GM21576 (cell line): ENCODE measurements at regions not wholly inside any gene's neighbourhood (a gene's known extent, or its start where the extent isn't known, plus 50 kb on each side); places are given as distances from the start of the nearest gene placed in this dataset.
"Not testable (repeated sequence)": the region's sequence is repeated elsewhere in the genome, so short reads cannot be mapped to it uniquely, and the experiment has no call there.

Source experiments
- ATAC-seq: cut with Tn5 transposase; IDR thresholded peaks from one replicate; pipeline ENCODE4 v1.9.1; 2021; ENCODE audit warnings: mild to moderate bottlenecking, moderate library complexity; ENCODE audit not compliant: unreplicated experiment

DNA sequence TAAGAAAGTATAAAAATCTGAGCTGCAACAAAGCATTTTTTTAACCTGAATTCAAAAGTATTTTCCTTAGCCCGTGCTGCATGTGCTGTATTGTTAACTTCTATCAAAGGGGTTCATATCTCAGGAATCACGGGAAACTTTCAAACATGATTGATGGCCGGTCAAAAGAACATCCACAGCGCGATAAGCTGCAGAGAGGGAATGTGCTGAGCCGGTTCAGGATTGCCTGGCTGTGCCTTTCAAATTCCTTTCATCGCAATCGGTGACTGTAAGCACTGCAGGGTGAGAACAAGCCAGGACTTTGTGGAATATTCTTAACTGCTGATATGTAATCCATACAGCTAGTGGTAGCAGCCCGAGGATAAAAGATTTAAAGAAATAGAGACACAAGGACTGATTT is 210.9 kb upstream of the NOCT start:
- no peak for ATAC-seq

DNA sequence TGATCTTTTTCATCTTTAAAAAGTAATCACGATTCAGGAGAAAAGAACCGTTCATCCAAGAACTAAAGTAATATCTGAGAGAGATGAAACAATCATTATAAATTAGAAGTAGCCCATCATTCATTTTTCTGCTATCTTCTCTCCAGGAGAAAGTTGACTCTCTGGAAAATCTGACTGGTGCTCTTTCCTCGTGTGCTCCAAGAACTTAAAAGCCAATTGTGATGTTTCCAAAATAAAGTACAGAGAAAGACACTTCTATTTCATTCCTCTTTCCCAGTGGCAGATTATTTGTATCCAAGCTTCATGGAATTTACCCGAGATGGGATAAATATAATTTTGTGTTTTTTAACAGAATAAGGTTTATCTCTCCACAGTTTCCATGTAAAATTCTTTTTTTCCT is 212.5 kb upstream of the NOCT start:
- ATAC-seq = no peak

DNA sequence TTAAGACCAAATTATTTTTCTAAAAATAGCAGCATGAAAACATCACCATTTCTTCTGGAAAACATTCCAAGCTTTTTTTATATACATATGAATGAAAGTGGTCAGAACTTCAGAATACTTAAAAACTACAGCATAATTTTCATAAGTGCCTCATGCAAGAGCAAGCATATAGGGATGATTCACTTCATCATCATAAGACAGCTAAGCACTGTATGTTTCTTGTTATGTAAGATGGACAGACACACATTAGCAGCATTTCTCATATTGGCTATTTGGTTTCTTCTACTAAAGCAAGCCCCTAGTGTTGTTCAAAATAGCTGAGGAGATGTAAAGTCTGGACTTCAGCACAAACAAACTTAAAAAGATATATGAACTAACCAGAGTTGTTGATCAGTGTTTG is 213.1 kb upstream of the NOCT start:
- no peak for ATAC-seq

DNA sequence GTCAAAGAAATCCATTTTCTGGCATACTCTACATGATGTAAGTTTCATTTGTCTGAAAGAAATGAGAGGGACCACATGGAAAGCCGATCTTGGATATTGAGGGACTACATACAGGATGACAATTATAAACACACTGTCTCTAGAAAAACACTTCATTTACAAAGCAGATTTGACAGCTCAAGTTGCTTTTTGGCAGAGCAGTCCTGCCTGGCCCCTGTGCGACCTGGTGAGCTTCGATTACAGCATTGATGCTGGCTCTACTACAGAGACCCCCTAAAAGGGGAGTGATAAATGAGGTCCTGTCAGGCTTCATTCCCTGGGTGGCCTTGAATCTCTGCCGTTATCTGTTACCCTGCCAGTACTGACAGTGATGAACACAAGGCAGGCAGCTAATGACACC is 215.2 kb upstream of the NOCT start:
- no peak for ATAC-seq

DNA sequence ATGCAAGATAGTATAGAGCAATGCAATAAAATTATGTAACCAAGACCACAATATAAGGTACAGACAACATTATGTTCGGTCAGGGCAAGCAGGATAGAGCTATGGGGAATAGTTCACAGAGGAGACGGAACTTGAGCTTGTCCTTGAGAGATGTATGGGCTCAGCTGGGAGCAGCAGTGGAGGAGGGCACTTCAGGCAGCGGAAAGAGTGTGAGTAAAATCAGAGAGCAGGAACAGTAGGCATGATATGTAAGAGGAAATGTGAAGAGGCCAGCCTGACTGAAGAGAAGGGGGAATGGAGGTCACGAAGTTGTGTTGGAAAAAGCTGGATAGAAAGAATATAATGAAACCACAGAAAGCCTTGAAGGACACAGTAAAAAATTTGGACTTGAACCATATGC is 217.2 kb upstream of the NOCT start:
- ATAC-seq = no peak

DNA sequence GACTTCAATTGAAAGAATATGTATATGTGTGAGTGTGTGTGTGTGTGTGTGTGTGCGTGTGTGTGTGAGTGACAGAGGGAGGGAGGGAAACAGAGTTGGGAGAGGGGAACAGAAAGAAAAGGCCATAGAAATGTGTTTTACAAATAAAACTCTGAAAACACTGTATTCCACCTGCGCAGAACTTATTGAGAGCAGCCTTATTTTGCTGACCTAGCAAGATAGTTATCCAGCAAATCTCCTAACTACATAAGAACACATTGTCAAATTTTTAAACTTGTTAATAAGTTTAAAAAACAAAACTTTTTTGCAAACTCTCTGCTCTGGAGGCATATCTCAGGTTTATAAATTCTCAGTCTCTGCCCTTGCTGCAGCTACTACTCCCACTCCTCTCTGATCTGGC is 217.9 kb upstream of the NOCT start:
- ATAC-seq = no peak

DNA sequence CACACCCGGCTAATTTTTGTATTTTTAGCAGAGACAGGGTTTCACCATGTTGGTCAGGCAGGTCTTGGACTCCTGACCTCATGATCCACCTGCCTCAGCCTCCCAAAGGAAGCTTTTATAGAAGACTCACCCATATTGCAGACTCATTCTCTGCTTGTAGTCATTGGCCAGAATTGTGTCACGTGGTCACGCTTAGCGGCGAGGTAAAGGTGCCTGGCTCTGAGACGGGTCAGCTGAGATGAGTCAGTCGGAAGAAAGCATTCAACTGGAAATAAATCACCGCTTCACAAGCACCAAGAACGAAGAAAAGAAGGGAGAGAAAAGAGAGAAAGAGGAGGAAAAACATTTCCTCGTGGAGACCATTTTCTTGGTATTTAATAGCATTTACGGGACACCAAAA is 218.8 kb upstream of the NOCT start:
- no peak for ATAC-seq

DNA sequence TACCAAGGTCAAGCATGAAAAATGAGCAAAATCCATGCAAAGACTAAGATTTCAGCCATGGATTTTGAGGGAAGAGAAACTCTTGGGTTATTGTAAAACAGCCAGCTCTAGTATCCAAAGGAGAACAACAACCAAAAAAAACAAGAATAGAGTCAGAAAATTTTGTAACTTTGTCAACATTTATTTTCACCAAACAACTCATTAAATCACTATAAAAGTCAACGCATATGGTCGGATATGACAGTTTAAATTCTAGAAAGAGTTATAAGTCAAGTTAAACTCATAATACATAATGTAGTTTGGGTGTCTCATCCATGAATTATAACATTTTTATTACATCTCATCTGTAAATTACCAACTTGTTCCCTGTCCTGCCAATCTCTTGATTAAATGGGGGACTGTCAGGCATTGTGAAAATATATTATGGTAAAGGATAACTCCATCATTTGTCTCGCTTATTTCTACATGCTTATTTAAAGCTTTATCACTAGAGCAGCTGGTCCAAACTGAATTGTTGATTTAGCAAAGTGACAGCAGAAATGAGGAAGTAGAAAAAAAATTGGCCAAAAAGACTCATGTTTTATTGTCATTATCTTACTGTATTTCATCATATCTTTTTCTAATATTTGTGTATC is 224.8 kb upstream of the NOCT start:
- ATAC-seq = no peak

DNA sequence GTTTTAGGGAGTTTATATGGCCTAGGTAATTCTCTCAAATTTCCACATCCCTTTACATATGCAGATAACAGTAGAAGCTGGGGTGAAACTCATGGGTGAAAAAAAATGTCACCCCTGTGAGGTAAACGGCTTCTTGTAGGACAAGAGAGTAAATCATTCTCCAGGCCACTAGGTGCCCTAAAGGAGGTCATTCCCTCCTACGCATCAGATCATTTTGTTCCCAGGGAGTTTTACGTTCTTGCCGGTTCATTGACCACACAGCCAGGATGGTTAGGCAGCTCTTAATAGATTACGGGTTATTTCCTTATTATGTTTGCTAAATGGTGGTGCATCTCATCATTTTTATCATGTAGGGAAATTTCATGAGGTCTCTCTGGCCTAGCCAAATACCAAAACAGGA is 225.8 kb upstream of the NOCT start:
- ATAC-seq = no peak

DNA sequence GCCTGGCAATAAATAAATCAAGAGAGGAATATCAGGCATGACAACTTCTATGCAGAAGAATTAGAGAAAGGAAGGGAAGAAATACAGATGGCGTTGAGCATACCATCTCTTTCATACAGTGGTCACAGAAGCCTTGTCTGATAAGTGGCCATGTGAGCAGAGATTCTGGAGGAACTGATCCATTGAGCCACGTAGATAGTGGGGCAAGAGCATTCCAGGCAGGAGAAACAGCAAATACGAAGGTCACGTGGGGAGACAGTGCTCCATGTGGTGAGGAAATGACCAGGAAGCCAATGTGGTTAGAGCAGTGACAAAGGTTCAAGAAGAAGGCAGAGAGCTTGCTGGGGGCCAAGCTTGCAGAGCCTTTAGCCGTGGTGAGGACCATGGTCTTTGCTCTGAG is 226.7 kb upstream of the NOCT start:
- no peak for ATAC-seq

DNA sequence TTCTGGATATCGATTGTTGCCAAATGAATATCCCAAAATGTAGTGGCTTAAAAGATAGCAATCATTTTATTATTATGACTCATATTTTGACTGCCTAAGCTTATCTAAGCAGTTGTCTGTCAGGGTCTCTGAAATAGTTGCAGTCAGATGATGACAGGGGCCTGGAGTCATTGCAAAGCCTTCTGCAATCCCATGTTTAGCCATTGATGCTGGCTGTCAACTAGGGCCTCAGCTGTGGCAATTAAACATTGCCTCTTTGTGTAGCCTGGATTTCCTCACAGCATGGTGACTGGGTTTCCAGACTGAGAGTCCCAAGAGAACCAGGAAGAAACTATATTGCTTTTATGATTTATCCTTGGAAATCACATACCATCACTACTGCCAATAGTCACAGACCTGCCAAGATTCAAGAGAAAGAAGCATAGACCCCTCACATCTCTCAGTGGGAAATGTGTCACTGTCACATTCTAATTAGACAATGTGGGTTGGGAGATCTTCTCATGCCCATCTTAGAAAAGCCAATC is 227.3 kb upstream of the NOCT start:
- no peak for ATAC-seq

DNA sequence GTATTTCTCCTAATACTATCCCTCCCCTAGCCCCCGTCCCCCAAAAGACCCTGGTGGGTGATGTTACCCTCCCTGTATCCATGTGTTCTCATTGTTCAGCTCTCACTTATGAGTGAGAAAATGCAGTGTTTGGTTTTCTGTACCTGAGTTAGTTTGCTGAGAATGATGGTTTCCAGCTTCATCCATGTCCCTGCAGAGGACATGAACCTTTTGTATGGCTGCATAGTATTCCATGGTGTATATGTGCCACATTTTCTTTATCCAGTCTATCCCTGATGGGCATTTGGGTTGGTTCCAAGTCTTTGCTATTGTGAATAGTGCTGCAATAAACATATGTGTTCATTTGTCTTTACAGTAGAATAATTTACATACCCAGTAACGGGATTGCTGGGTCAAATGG is 235.8 kb upstream of the NOCT start:
- not testable (repeated sequence) for ATAC-seq

DNA sequence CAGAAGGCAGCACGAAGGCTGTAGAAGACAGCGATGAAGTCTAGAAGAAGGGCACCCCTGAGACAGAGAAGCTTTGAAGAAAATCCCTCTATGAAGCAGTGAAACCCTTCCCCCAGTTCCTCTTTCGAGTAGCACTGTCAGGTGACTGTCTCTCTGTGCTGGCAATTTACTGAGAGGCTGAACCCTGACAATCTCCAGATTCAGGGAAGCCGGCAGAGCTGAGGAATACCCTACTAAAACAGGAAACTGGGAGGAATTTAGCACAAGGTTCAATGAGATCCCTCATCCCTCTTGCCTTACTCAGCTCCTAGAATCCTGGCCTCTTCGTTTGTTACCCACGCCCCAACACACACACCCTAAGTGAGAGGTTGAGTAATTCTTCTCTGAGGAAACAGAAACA is 239.7 kb upstream of the NOCT start:
- peak; percentile 96 for ATAC-seq

DNA sequence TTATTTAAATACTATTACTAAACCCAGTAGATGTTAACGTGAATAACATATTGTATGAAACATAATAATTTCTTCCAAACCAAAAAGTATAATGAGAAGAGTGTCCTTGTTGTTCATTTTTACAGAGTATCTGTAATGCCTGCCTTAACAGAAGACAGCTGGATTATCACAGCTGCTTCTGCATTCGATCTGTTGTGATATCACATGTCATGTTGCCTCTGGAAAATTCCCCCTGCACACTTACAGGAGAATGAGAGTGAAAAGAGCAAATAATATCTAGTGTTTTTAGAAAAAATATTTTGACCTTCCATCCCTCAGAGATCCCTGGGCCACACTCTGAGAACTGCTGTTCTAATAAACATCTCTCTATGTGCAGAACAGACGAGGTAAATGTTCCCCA is 240.1 kb upstream of the NOCT start:
- peak; percentile 4 for ATAC-seq

DNA sequence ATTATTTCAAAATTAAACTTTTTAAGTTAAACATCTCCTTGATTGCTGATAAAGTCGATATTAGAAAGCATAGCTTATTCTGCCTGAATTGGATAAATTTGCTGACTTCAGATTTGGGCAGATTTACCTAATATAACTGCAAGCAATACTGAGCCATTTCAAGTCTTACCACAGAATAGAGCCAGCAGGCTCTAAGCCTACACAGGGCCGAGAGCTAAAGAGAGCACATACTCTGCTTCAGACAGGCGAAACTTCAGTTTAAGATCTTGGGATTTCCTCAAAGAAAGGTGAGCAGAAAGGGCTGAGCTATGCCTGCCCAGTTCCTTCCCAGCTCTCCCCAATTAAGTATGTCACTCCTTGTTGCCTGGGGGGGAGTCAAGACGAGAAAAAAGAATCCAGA is 240.6 kb upstream of the NOCT start:
- no peak for ATAC-seq

DNA sequence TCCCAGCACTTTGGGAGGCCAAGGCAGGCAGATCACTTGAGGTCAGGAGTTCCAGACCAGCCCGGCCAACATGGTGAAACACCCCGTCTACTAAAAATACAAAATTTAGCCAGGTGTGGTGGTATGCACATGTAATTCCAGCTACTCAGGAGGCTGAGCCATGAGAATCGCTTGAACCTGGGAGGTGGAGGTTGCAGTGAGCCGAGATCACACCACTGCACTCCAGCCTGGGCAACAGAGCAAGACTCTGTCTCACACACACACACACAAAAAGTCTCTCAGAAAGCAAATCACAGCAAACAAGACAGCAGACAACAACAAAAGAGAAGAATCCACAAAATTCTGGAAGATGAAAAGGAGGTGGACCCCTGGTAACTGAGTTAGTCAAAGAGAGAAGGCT is 241.5 kb upstream of the NOCT start:
- not testable (repeated sequence) for ATAC-seq

DNA sequence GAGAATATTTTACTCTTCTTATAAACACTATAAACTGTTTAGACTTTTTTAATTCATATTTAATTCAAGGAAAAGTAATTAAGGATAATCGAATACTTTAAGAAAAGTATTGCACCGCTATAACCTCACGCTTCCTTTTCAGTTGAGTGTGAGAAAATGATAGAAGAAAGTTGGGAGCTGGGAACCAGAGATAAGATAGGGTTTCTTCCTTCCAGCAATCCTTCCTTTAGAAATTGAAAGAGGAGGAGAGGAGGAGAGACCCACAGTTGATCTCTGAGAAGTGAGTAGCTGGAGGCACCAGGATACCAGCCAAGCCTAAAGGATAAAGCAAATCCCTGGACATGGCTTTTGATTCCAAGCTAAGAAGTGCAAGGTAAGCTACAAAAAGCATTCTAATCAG is 242.3 kb upstream of the NOCT start:
- ATAC-seq = no peak

DNA sequence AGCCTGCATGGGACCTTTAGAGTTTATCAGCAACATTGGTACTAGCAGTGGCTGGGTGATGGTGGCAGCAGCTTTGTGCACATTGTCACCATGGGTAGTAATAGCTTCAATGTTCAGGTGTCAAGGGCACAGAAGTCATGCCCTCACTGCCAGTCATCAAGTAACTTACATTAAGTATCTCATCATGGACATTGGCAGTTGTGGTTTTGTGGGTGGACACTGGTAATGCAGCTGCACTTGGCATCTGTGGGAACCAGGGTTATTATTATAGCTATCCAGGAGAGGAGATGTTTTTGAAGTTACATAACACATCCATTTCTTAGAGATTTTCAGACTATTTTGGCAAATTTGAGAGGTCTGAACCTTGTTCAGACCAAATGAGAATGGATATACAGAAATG is 243.2 kb upstream of the NOCT start:
- ATAC-seq = no peak

DNA sequence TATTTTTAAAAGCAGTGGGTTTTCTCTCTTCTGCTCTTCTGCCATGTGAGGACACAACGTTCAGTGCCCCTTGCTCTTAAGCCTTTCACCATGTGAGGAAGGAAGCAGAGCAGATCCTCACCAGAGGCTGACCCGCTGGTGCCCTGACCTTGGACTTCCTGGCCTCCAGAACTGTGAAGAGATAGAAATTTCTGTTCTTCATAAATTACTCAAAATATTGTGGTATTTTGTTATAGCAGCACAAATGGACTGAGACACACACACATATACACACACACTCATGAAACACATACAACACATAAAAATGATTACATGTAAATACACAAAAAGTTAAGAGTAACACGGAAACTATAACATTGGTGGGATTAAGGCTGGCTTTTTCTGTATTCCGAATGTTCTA is 244.8 kb upstream of the NOCT start:
- no peak for ATAC-seq

DNA sequence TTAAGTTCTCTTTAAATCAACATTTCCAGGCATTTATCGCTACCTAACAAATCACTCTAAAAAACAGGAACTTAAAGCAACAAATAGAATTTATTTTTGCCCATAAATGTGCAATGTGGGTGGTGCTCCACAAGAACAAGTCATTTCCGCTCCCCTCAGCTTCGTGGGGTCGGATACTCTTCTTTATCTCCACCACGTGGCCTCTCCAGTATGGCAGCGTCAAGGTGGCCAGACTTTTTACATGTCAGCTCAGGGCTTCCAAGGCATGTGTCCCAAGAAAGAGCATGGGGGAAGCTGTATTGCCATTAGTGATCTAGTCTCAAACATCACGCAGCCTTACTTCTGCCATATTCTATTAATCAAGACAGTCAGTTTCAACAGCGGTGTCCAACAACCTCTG is 249.2 kb upstream of the NOCT start:
- no peak for ATAC-seq

DNA sequence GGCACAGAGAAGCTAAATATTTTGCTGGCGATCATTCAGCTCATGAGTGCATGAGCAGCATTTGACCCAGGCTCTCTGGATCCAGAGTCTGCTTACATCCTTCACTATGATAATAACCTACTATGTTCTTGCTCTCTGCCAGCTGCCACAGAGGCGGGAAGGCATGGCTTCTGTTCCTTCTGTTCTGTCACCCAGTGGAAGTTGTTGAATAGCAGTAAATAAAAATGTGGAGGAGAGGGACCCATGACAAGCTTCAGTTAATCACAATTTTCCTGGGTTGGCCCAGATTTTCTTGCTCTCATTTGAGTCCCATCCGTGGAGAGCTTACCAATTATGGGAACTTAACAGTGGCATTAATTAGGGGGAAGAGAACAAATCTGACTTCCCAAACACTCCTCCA is 250.1 kb upstream of the NOCT start:
- ATAC-seq = no peak

DNA sequence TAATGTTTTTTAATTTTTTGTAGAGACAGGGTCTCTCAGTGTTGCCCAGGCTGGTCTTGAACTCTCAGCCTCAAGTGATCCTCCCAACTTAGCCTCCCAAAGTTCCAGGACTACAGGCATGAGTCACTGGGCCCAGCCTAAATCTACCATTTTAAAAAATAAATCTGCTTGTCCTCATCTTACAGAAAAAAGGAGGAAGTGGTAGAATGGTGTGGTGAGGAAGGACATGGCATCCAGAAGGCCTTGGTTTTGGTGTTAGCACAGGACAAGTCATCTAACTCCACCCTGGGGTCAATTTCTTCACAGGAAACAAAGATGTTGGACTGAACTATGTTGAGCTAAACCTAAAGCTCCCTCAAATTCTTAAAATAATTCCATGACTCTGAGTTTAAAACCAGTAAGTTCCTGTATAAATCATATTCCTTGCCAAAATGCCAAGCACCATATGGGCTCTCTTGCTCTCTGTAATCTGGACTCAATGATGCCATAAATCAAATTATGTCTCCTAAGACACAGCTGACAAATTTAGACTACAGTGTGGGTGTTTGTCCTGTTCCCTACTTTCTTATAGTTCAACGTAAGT is 253.9 kb upstream of the NOCT start:
- no peak for ATAC-seq

DNA sequence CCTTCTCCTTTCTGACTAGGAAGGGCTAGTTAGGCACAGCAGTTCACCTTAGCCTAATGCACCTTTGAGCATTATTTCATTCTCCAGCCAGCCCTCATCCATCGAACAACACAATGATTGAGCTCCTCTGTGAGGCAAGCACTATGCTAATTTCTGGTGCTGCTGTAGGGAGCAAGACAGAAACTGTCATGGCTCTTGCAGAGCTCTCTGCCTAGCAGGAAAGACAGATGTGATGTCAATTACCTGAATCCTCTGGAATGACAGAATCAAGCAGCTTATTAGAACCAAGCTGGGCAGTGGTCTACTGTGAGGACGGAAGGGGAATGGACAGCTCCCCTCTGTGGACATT is 256.1 kb upstream of the NOCT start:
- ATAC-seq = no peak
